ENCODE measurements at regions not wholly inside any gene's neighbourhood (a gene's known extent, or its start where the extent isn't known, plus 50 kb on each side); places are given as distances from the start of the nearest gene placed in this dataset.
"Not testable (repeated sequence)": the region's sequence is repeated elsewhere in the genome, so short reads cannot be mapped to it uniquely, and the experiment has no call there.

- intact Hi-C loops (cut with micrococcal nuclease), result loop anchor here (10.0 kb wide), 1 partner anchor 221 kb away; the partner anchor contains the start of gene NIPSNAP2
- H3K9me3 Mint-ChIP-seq; H3K4me3 Mint-ChIP-seq; CTCF ChIA-PET; H3K27ac Mint-ChIP-seq; DNase-seq; H3K4me1 Mint-ChIP-seq (ENCODE audit: low read depth); H3K36me3 Mint-ChIP-seq (ENCODE audit: low read depth); H3K27me3 Mint-ChIP-seq (ENCODE audit: low read depth): not testable (repeated sequence)
Measured at GRCh38 chr7:55743454-55743717, 119.2 kb downstream of the SEPTIN14 start.

- H3K4me3 Mint-ChIP-seq; H3K9me3 Mint-ChIP-seq; H3K27me3 Mint-ChIP-seq (ENCODE audit: low read depth); DNase-seq; H3K36me3 Mint-ChIP-seq (ENCODE audit: low read depth); CTCF ChIA-PET; H3K27ac Mint-ChIP-seq; H3K4me1 Mint-ChIP-seq (ENCODE audit: low read depth): not testable (repeated sequence)
- intact Hi-C loops (cut with micrococcal nuclease), result loop anchor here (10.0 kb wide), 1 partner anchor 222 kb away; the partner anchor contains the start of gene NIPSNAP2
Measured at GRCh38 chr7:55742651-55743453, 119.7 kb downstream of the SEPTIN14 start.

GRCh38 chr7:55741721-55742631 lies 120.6 kb downstream of the SEPTIN14 start:
- intact Hi-C loops (cut with micrococcal nuclease), result loop anchor here (10.0 kb wide), 1 partner anchor 223 kb away; the partner anchor contains the start of gene NIPSNAP2
- DNase-seq; H3K36me3 Mint-ChIP-seq (ENCODE audit: low read depth); H3K27ac Mint-ChIP-seq; H3K27me3 Mint-ChIP-seq (ENCODE audit: low read depth); CTCF ChIA-PET; H3K9me3 Mint-ChIP-seq; H3K4me1 Mint-ChIP-seq (ENCODE audit: low read depth); H3K4me3 Mint-ChIP-seq: not testable (repeated sequence)

- H3K36me3 Mint-ChIP-seq (ENCODE audit: low read depth); CTCF ChIA-PET; DNase-seq; H3K4me3 Mint-ChIP-seq; H3K27me3 Mint-ChIP-seq (ENCODE audit: low read depth); H3K9me3 Mint-ChIP-seq; H3K4me1 Mint-ChIP-seq (ENCODE audit: low read depth); H3K27ac Mint-ChIP-seq: not testable (repeated sequence)
- intact Hi-C loops (cut with micrococcal nuclease), result loop anchor here (10.0 kb wide), 1 partner anchor 224 kb away; the partner anchor contains the start of gene NIPSNAP2
Measured at GRCh38 chr7:55740633-55741250, 121.8 kb downstream of the SEPTIN14 start.

- intact Hi-C loops (cut with micrococcal nuclease), result loop anchor here (10.0 kb wide), 1 partner anchor 225 kb away; the partner anchor contains the start of gene NIPSNAP2
- H3K27me3 Mint-ChIP-seq (ENCODE audit: low read depth); H3K4me1 Mint-ChIP-seq (ENCODE audit: low read depth); H3K27ac Mint-ChIP-seq; CTCF ChIA-PET; H3K9me3 Mint-ChIP-seq; H3K36me3 Mint-ChIP-seq (ENCODE audit: low read depth); H3K4me3 Mint-ChIP-seq; DNase-seq: not testable (repeated sequence)
Measured at GRCh38 chr7:55740053-55740452, 122.5 kb downstream of the SEPTIN14 start.

GRCh38 chr7:55736641-55737221 lies 125.8 kb downstream of the SEPTIN14 start:
- intact Hi-C loops (cut with micrococcal nuclease); H3K4me3 Mint-ChIP-seq; H3K36me3 Mint-ChIP-seq (ENCODE audit: low read depth); DNase-seq; CTCF ChIA-PET; H3K27me3 Mint-ChIP-seq (ENCODE audit: low read depth); H3K27ac Mint-ChIP-seq; H3K4me1 Mint-ChIP-seq (ENCODE audit: low read depth); H3K9me3 Mint-ChIP-seq: not testable (repeated sequence)

GRCh38 chr7:55733241-55734140 lies 129.1 kb downstream of the SEPTIN14 start:
- CTCF ChIA-PET, result no interaction called here
- Mint-ChIP-seq H3K27me3 (ENCODE audit: low read depth) (no peaks in the 10 kb centered on the region), H3K4me3 (no peak overlapping the region), H3K9me3 (peaks cover 6% of the 10 kb centered on the region), H3K4me1 (ENCODE audit: low read depth) (no peaks in the 10 kb centered on the region), H3K36me3 (ENCODE audit: low read depth) (no peaks in the 10 kb centered on the region), H3K27ac (no peak overlapping the region)
- DNase-seq, result no peak
- intact Hi-C loops (cut with micrococcal nuclease), result loop anchor here (5.0 kb wide), 1 partner anchor 91 kb away; no protein-coding TSS in a partner anchor

- no peaks in the 10 kb centered on the region for H3K27me3 Mint-ChIP-seq (ENCODE audit: low read depth)
- H3K4me1 Mint-ChIP-seq (ENCODE audit: low read depth), result no peaks in the 10 kb centered on the region
- H3K36me3 Mint-ChIP-seq (ENCODE audit: low read depth), result no peaks in the 10 kb centered on the region
- DNase-seq, result no peak
- H3K27ac Mint-ChIP-seq, result no peak overlapping the region
- intact Hi-C loops (cut with micrococcal nuclease), result loop anchor here (5.0 kb wide), 1 partner anchor 90 kb away; no protein-coding TSS in a partner anchor
- H3K9me3 Mint-ChIP-seq, result peaks cover 6% of the 10 kb centered on the region
- no peak overlapping the region for H3K4me3 Mint-ChIP-seq
- CTCF ChIA-PET, result no interaction called here
Measured at GRCh38 chr7:55731931-55732330, 130.6 kb downstream of the SEPTIN14 start.

- Mint-ChIP-seq H3K9me3 (peaks cover 6% of the 10 kb centered on the region), H3K4me1 (ENCODE audit: low read depth) (no peaks in the 10 kb centered on the region), H3K36me3 (ENCODE audit: low read depth) (no peaks in the 10 kb centered on the region), H3K27ac (no peak overlapping the region), H3K27me3 (ENCODE audit: low read depth) (no peaks in the 10 kb centered on the region), H3K4me3 (no peak overlapping the region)
- CTCF ChIA-PET, result no interaction called here
- no peak for DNase-seq
- intact Hi-C loops (cut with micrococcal nuclease), result loop anchor here (5.0 kb wide), 1 partner anchor 88 kb away; no protein-coding TSS in a partner anchor
Measured at GRCh38 chr7:55730197-55730596, 132.4 kb downstream of the SEPTIN14 start.

GRCh38 chr7:55723621-55723941 lies 139.0 kb downstream of the SEPTIN14 start:
- Mint-ChIP-seq H3K27ac (no peak overlapping the region), H3K27me3 (ENCODE audit: low read depth) (no peaks in the 10 kb centered on the region), H3K4me3 (no peak overlapping the region), H3K36me3 (ENCODE audit: low read depth) (no peaks in the 10 kb centered on the region), H3K4me1 (ENCODE audit: low read depth) (peaks cover 3% of the 10 kb centered on the region), H3K9me3 (no peaks in the 10 kb centered on the region)
- no peak for DNase-seq
- CTCF ChIA-PET, result no interaction called here
- intact Hi-C loops (cut with micrococcal nuclease), result loop anchor here (5.0 kb wide), 1 partner anchor 291 kb away; no protein-coding TSS in a partner anchor

GRCh38 chr7:55722874-55723620 lies 139.5 kb downstream of the SEPTIN14 start:
- H3K27ac Mint-ChIP-seq; H3K4me3 Mint-ChIP-seq; H3K9me3 Mint-ChIP-seq; DNase-seq; H3K27me3 Mint-ChIP-seq (ENCODE audit: low read depth); H3K36me3 Mint-ChIP-seq (ENCODE audit: low read depth); CTCF ChIA-PET; H3K4me1 Mint-ChIP-seq (ENCODE audit: low read depth): not testable (repeated sequence)
- intact Hi-C loops (cut with micrococcal nuclease), result loop anchor here (5.0 kb wide), 1 partner anchor 291 kb away; no protein-coding TSS in a partner anchor
